Choroid plexus epithelial cell (primary cell): ENCODE measurements at regions not wholly inside any gene's neighbourhood (a gene's known extent, or its start where the extent isn't known, plus 50 kb on each side); places are given as distances from the start of the nearest gene placed in this dataset.

ENCODE experiments used
- DNase-seq: peaks from one replicate; pipeline ENCODE4 v3.0.0-alpha.2; 2010; ENCODE audit warnings: low read depth
- H3K4me3 ChIP-seq: 2 replicates; pipeline ENCODE4 v1.5.1; 2011; ENCODE audit warnings: low read depth, mild to moderate bottlenecking, control low read depth, low read length, moderate library complexity
- CTCF ChIP-seq: conservative IDR thresholded peaks from 2 replicates; pipeline ENCODE4 v1.5.1; 2011; ENCODE audit warnings: low read depth, mild to moderate bottlenecking, control low read depth, inconsistent platforms, low read length, moderate library complexity

- DNase-seq, result peak; percentile 26
- TF ChIP-seq CTCF, result no peak
- no peak overlapping the region for H3K4me3 ChIP-seq
Measured at GRCh38 chr4:166153548-166153947, 280.5 kb downstream of the TLL1 start.

- DNase-seq, result no peak
- no peak for TF ChIP-seq CTCF
Measured at GRCh38 chr4:166162327-166162726, 289.3 kb downstream of the TLL1 start.

GRCh38 chr4:166165829-166166420 is 292.9 kb downstream of the TLL1 start:
- no peak overlapping the region for H3K4me3 ChIP-seq
- TF ChIP-seq CTCF, result peak; percentile 77
- peak; percentile 85 for DNase-seq

More at GRCh38 chr4:166162327-166162726, 289.3 kb downstream of the TLL1 start:
- H3K4me3 ChIP-seq, result no peak overlapping the region

GRCh38 chr4:166169111-166169510 is 296.1 kb downstream of the TLL1 start:
- TF ChIP-seq CTCF, result peak; percentile 55
- DNase-seq, result peak; percentile 30
- H3K4me3 ChIP-seq, result no peak overlapping the region

GRCh38 chr4:166172619-166173018 is 299.6 kb downstream of the TLL1 start:
- no peak for TF ChIP-seq CTCF
- H3K4me3 ChIP-seq, result no peak overlapping the region
- no peak for DNase-seq

- TF ChIP-seq CTCF, result no peak
Measured at GRCh38 chr4:166174717-166175490, 301.9 kb downstream of the TLL1 start.

GRCh38 chr4:166182145-166182544 is 309.1 kb downstream of the TLL1 start:
- DNase-seq, result no peak
- H3K4me3 ChIP-seq, result no peak overlapping the region
- TF ChIP-seq CTCF, result no peak

More at GRCh38 chr4:166174717-166175490, 301.9 kb downstream of the TLL1 start:
- H3K4me3 ChIP-seq, result no peak overlapping the region
- peak; percentile 39 for DNase-seq
